GM21737 (cell line): ENCODE measurements at regions not wholly inside any gene's neighbourhood (a gene's known extent, or its start where the extent isn't known, plus 50 kb on each side); places are given as distances from the start of the nearest gene placed in this dataset.
"Not testable (repeated sequence)": the region's sequence is repeated elsewhere in the genome, so short reads cannot be mapped to it uniquely, and the experiment has no call there.

Experiments used
- ATAC-seq: cut with Tn5 transposase; IDR thresholded peaks from one replicate; pipeline ENCODE4 v1.9.1; 2021; ENCODE audit warnings: mild to moderate bottlenecking, moderate library complexity; ENCODE audit not compliant: unreplicated experiment

- ATAC-seq = no peak
These were observed 485.6 kb upstream of the IL12A start for GRCh38 chr3:159502986-159503385.

GRCh38 chr3:159510988-159511387 lies 477.6 kb upstream of the IL12A start:
- not testable (repeated sequence) for ATAC-seq

- ATAC-seq = no peak
These were observed 475.2 kb upstream of the IL12A start for GRCh38 chr3:159513444-159513843.

- no peak for ATAC-seq
These were observed 474.7 kb upstream of the IL12A start for GRCh38 chr3:159513867-159514380.

DNA sequence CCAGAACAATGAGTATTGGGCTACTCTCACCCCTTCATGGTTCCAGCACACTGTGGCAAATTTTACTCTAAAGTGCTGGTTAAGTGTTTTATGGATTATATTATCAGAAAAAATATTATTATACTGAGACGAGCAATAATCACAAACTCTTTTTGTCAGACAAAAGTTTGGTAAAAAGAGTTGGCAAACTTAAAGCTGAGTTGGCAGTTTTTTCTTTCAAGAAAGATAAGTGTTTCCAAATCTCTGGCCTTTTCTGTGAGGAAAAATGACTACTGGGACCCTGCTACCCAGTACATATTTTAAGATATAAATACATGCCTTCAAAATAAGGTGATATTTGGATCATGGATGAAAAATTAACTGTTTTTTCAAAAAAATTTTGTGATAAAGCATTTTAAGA lies 471.5 kb upstream of the IL12A start:
- ATAC-seq = no peak

DNA sequence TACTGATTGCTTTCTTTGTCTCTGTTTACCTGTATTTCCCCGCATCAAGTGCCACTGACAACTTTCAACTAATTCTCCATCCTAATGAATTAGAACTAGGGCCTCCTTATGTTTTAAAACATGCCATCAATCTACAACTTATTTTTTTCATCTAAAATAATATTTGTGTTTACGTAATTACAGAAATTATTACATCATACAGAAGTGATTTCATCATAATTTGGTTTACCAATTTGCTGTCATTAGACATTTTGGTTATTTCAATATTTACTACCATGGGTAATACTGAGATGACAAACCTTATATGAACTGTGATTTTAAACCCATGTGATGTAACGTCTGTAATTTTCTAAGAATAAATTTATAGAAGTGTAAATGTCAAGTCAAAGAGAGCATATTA lies 468.0 kb upstream of the IL12A start:
- no peak for ATAC-seq

GRCh38 chr3:159522276-159522675 lies 466.4 kb upstream of the IL12A start:
- no peak for ATAC-seq

DNA sequence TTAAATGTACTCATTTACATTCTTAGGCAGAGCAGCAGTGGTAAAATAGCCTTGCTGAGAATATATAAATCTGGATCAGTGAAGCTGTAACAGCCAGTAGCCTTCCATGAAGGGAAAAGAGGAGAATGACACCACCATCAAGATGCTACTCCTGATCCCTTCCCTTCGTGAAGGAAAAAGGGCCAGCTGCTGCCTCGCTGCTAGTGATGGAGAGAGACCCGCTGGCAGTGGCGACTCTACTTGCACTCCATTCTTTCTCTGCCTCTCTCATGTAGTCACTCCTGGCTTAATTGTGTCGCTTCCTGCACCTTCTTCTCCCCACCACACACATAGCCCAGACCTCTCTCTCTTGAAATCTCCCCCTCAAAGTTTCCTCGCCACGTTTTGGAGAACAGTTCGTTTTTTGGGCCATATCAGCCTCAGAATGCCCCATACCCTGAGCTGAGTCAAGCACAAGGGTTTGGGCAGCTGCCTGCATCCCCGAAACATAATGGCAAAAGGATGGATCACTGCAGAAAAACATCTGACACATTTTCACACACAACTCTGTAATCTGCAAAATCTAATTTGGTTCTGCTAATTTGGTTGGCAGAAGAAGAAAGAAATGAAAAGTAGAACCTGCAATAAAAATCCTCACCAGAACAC lies 460.3 kb upstream of the IL12A start:
- no peak for ATAC-seq

- ATAC-seq = no peak
These were observed 456.1 kb upstream of the IL12A start for GRCh38 chr3:159532577-159532976.

- ATAC-seq = no peak
These were observed 454.1 kb upstream of the IL12A start for GRCh38 chr3:159534496-159534895.

DNA sequence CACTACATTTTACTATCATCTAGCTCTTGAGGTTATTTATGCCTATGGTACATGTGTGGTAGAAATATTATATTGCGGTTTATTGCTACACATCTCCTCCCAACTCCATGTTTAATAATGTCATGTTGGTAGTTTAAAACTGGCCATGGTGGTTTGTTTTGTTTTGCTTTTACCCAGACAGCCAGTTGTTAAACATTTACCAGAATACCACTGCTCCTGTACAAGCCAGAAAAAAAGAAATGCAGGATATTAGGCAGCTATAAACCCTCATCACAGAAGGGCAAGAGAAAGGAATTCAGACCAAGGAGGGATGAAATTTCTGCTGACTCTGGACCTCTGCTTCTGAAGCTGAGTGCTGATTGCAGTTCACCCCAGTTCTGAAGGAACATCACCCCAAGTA lies 451.8 kb upstream of the IL12A start:
- ATAC-seq = no peak

GRCh38 chr3:159538507-159538906 lies 450.1 kb upstream of the IL12A start:
- no peak for ATAC-seq

- ATAC-seq = no peak
These were observed 447.6 kb upstream of the IL12A start for GRCh38 chr3:159540882-159541495.

- no peak for ATAC-seq
These were observed 439.8 kb upstream of the IL12A start for GRCh38 chr3:159548675-159549335.

- ATAC-seq = no peak
These were observed 433.4 kb upstream of the IL12A start for GRCh38 chr3:159555205-159555604.

DNA sequence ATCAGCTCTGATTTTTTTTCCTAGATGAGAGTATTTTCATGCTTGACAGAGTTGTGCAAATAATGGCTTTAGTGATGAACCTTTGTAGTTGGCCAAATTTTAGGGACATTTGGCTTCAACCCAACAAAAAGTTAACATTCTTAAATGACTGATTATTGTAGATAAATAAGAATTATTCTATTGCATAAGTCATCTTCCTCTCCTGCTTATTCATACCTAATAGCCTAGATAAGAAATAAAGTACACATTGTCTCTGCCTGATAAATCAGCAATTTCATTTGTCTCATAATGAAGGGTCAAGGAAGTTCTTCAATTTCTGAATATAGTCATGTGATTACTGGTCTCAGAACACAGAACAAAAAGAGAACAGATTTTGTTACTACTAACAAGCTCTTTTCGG lies 428.9 kb upstream of the IL12A start:
- no peak for ATAC-seq

GRCh38 chr3:159560214-159560979 lies 428.2 kb upstream of the IL12A start:
- no peak for ATAC-seq

- no peak for ATAC-seq
These were observed 423.3 kb upstream of the IL12A start for GRCh38 chr3:159565313-159565712.

DNA sequence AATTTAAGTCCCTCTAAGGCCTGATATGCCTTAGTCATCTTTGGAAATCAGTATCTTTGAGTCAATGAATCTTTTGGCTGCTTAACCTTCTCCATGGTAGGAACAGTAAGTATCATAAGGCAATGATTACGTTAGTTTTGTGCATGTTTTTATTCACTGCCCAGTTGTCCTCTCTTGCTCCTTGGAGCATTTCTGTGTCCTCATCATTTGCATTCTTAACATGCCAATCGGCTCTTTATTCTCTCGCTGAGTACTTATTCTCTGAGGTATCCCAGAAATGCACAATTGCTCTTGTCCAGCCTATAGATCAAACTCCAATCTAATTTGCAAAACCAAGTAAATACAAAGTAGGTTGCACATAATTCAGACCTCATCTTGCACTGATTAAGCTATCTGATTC lies 405.0 kb upstream of the IL12A start:
- ATAC-seq = no peak

DNA sequence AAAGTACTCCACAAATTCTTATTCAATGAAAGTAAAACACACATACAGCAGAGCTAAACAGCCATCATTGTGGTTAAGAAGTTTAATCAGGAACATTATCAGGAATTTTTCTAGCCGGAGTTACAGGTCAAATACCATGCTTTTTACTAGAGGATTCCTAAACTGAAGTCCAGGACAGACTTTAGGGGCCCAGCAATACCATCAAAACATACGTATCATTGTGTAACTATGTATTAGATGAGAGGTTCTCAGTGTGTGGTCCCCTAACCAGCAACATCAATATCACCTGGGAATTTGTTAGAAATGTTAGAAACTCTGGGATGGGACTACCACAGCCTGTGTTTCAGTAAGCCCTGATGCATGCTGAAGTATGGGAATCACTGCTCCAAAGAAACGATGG lies 404.2 kb upstream of the IL12A start:
- no peak for ATAC-seq

GRCh38 chr3:159586571-159587202 lies 401.9 kb upstream of the IL12A start:
- ATAC-seq = no peak
